Stimulated activated CD4-positive, alpha-beta T cell treated with anti-CD3 and anti-CD28 coated beads, Interleukin-1b, Interleukin-23, amount 100 ng/mL, for 4 hours (primary cell): ENCODE measurements at regions not wholly inside any gene's neighbourhood (a gene's known extent, or its start where the extent isn't known, plus 50 kb on each side); places are given as distances from the start of the nearest gene placed in this dataset.

Experiments used
- DNase-seq, 2 donors: peaks; one replicate each; pipeline ENCODE4 v3.0.0-alpha.2; 2020; ENCODE audit warnings: low read depth in 2 of 2

DNA sequence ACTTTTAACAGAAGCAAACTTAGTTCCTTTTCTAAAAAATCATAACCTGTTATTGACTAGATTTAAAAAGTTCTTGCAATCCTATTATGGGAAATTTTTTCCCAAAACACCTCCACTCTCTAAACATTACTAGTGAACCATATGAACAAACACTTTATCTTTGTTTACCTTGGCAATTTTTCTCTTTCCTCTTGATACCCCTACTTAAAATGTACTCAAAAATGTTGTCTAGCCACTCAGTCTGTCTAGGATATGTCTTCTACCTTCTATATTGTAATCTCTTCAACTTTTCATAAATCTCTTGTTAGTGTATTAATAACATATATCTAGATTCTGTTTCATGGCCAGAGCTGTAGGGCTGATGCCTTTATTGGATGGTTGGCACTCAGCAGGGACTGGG is 630.0 kb upstream of the GRM3 start:
- no peak for DNase-seq

DNA sequence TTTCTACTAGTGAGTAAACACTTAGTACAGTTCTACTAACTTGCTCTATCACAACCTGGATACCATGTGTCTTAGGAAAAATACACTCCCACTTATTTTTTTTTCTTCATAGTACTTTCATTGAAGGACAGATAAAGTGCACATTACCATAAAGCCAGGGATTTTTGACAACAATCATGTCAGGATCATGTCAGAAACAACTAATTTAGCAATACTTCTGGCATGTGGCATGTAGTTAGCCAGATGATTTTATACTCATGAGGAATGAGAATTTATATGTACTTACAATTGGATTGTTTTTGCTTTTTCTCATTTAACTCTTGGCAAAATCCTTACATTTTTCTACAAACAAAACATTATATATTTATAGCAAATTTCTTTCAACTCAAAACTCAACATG is 630.7 kb upstream of the GRM3 start:
- no peak for DNase-seq

DNA sequence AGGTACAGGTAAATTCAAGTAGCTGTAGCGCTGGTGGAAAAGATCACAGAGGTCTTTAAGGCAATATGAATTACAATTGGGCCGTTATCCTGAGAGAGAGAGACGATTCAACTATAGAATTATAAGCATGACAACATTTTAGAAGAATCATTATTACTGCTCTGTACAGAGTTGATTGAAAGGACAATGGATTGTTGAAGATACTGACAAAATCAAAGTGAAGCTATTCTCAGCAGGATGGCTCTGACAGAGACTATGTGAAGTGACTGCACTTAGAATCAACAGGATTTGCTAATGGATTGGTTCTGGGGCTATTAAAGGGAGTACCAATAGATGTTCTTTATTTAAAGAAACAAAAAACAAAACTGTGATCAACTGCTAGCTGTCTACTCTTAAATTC is 634.8 kb upstream of the GRM3 start:
- no peak for DNase-seq

DNA sequence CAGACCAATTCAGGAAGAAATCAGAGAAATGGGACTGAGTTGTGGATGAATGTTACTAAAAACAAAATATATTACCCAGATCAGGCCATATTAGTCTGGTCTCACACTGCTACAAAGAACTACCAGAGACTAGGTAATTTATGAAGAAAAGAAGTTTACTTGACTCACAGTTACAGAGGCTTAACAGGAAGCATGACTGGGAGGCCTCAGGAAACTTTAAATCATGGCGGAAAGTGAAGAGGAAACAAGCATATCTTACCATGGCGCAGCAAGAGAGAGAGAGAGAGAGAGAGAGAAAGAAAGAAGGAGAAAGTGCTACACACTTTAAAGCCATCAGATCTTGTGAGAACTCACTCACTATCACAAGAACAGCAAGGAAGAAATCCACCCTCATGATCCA is 636.8 kb upstream of the GRM3 start:
- DNase-seq, result no peak

DNA sequence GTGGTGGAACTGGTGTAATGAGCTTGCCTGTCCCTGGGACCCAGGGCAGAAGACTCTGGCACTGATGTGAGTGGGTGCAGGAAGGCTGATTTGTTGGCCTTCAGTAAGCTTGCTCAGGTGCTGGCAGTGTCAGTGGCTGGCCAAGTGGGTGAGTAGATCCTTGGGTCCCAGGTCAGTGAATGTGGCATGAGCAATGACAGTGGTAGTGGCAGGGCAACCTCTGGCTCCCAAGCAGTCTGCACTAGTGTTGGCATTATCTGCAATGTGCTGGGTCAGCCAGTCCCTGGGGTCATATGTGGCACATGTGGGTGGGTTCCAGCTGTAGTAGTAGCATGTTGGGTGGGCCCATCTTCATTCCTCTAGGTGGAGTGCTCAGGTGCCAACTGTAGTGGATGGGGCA is 640.9 kb upstream of the GRM3 start:
- DNase-seq, result no peak

DNA sequence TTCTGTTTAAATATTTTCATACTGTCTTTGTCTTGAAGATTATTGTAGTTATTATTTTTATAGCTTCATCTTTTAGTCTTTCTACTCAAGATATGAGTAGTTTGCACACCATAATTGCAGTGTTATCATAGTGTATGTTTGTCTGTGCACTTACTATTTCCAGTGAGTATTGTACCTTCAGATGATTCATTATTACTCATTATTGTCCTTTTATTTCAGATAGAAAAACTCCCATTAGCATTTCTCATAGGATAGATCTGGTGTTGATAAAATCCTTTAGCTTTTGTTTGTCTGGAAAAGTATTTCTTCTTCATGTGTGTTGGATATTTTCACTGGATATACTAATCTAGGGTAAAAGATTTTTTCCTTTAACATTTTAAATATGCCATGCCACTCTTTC is 646.2 kb upstream of the GRM3 start:
- DNase-seq, result no peak

DNA sequence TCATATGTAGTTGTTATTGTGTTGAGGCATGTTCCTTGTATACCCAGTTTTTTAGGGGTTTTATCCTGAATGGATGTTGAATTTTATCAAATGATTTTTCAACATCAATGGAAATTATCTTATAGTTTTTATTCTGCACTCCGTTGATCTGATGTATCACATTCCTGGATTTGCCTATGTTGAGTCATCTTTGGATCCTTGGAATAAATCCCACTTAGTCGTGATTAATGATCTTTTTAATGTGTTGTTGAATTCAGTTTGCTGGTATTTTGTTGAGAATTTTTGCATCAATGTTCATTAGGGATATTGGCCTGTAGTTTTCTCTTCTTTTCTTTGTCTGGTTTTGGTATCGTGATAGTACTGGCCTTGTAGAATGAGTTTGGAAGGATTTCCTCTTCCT is 648.6 kb upstream of the GRM3 start:
- no peak for DNase-seq

DNA sequence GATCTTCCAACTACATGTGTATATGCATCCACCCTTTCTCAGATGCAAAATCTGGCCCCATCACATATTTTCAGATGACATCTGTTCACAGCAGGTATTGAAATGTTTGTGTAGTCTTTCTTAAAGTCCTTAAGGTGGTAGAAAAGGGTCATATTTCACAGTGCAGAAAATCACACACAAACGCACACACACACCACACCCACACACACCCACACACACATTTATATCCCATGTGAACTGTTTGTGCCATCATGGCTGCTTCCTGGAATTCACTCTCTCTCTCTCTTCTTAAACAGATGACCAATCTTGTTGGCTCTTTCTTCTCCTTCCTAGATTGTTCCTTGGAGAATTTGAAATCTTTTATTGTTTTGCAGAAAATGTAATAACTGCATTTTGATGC is 663.0 kb upstream of the GRM3 start:
- DNase-seq, result no peak

DNA sequence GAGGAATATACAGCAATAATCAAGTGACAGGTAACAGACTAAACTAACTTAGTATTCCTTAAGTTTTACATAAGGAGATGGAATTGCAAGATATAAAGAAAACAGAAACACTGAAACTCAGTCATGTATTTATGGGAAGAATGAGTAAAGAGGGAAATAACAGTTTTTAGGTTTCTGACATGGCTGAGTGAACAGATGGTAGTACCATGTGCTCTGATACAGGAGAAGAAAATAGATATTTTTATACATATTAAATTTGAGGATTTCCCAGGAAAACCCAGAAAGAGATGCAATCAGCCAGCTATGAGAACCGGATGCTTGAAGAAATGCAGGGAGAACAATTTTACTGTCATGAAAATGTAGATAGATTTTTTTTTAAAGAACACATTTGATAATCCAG is 669.5 kb upstream of the GRM3 start:
- DNase-seq, result no peak

DNA sequence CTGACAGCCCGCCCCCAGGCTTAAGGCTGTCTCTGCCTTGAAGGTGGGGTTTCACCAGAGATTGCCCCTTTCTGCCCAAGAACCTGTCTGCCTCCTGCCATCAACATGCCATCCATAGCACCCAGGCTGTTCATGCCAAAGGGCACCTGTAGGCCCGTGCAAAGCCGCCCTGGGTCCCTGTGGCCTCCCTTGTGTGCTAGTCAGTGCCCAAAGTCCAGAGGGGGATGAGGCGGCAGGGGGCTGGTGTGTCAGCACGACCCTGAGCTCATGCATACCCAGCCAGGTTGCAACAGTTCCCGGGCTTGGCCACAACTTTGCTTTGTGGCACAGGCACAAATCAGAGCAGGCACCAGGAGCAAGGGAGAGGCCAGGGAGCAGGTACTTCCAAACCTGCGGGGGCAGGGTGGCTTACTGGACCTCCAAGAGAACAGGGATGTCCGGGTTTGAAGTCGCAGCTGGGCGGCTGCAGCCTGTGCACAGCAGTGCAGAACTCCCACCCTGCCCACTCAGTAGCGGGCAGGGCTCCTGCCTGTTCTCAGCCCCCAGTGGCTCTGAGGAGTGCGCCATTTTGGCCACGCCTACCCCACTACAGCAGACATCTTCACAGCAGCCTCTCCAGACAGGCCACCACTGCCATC is 671.1 kb upstream of the GRM3 start:
- DNase-seq, result no peak

DNA sequence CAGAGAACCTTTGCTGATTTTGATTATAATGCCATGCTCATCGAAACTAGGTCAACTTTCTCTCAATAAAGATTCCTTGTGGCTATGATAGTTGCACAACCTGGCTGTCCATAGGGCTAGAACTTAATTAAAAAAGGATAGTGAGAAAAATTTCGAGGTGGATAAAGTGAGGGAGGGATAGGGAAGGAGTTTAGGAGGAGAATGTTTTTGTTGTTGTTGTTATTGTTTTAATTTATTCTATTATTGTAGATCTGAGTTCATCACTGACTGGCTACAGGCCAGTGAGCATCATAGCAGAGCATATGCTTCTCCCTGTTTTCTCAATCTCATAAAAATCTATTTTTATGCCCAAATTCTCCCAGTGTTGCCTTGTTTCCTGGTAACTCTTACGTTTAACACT is 688.7 kb upstream of the GRM3 start:
- no peak for DNase-seq

DNA sequence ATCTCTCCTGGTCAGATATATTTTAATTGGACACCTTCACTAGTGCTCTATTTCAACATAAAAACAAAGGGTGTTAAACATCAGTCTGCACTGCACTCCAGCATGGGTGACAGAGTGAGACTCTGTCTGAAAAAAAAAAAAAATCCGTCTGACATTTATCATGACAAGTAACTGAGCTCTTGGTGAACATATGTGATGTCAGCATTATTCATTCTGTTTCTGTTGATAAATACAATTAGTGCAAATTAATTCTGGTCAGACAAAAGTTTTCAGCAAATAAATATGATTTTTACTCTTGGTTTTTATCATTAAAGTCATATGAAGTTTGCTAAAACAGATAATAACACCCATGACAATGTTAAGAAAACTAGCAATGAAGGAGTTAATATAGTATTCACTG is 692.8 kb upstream of the GRM3 start:
- DNase-seq, result no peak

DNA sequence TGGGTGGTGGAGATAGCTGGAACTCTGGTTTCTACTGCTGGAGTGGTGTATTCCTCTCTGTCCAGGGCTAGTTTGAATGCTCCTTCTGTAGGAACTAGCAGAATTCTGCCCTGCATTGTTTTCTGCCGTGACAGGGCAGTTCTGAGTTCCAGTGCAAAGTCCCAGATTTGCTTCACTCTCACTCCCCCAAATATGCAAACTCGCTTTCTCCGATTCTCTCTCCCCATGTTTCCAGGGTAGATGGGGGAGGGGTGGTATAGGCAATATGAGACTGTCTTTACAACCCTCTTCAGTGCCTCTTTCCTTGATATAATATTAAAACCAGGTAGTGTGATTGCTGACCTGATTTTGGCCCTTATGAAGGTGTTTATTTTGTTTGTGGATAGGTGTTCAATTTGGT is 693.3 kb upstream of the GRM3 start:
- no peak for DNase-seq

DNA sequence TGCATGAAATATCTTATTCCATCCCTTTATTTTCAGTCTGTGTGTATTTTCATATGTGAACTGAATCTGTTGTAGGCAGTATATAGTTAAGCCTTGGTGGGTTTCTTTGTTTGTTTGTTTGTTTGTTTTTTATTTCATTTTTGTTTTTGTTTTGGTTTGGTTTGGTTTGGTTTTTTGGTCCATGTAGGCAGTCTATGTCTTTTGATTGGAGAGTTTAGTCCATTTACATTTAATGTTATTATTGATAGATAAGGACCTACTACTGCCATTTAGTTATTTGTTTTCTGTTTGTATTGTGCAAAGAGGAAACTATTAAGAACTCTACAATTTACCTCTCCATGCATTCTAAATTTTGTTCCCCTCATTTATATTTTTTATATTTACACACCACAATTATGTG is 695.9 kb upstream of the GRM3 start:
- DNase-seq, result no peak

DNA sequence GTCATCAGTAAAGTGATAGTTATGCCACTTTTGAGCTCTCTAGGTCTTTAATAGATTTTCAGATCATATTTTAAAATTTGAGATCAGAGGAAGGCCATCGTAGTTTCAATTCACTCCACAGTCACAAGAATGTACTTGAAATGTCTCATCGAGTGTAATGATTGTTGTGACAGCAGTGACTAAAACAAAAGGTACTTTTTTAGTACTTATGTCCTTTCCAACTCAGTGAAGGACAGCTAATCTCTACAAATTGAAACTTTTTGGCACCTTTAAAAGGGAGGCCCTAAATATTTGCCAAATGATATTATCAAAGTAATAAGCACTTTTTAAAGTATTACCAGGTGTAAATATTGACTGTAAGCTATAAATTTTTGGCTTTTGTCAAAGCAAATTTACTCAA is 702.9 kb upstream of the GRM3 start:
- DNase-seq, result no peak

DNA sequence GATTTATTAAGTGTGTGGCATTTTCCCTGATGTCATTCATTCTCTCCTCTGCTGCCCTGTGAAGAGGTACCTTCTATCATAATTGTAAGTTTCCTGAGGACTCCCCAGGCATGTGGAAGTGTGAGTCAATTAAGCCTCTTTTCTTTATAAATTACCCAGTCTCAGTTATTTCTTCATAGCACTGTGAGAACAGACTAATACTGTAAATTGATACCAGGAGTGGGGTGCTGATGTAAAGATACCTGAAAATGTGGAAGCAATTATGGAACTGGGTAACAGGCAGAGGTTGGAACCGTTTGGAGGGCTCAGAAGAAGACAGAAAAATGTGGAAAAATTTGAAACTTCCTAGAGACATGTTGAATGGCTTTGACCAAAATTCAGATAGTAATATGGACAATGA is 711.8 kb upstream of the GRM3 start:
- no peak for DNase-seq

DNA sequence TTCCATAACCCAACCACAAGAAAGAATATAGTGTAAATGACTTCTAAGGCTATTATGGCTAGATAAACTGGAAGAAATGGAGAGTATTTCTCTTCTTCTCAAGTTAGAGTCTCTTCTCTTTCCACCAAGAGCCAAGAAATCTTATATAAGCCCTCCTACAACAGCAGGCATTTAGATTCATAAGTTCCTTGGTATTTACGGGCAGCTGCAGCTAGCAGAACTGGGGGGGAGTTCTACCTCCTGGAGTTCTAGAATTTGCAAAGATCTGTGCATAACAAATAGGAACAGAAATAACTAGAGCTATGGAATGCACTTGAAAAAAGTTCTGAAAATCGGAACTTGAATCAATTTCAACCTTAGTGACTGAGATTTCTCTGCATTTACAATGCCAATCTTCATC is 715.2 kb upstream of the GRM3 start:
- no peak for DNase-seq

DNA sequence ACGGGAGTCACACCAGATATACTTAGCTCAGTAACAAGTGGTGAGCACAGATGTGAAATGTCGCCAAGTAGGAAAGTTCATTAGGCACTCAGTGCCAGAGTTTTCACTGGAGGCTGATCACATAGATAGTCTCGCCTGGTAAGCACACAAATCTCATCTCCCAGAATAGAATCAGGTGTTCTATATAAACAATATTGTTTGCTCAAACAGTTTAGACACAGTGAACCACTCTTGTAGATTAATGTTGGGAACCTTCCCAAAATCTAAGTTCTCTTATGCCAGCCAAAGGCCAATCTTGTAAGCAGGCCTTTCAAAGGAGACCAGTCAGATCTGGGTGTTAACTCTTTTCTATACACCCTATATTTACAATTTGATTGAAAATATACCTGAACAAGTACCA is 716.5 kb upstream of the GRM3 start:
- no peak for DNase-seq

DNA sequence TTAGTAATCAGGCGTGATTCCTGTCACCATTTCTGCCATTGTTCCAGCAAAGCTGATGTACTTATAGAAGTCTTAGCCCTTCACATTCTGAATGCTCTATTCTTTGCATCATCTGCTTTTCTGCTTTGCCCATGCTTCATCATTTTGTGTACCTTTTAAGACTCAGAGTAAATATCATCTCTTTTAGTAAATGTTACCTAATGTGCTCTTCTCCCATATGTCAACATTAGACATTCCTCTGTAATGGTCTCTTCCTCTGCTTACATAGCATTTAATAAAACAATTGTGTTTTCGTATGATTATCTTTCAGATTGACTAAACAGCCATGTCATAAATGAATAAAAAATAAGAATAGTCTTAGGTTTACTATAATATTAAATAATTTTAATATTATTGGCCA is 719.6 kb upstream of the GRM3 start:
- no peak for DNase-seq

DNA sequence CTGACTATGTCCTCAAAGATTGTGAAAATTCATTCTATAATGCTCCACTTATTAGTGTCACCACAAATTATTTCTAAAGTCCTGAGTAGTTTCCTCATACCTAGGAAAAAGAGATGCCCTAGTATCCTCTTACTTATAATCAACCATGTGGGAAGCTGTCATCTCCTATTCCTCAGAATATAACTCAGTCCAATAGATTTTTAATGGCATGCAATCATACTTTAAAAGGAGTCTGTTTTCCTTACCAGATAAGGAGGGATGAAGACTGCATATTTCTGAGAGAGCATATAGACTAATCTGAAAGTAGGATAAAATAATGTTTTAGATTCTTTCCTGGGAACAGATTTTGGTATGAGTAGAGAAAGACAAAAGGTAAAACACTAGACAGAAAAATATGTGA is 727.7 kb upstream of the GRM3 start:
- DNase-seq, result no peak

DNA sequence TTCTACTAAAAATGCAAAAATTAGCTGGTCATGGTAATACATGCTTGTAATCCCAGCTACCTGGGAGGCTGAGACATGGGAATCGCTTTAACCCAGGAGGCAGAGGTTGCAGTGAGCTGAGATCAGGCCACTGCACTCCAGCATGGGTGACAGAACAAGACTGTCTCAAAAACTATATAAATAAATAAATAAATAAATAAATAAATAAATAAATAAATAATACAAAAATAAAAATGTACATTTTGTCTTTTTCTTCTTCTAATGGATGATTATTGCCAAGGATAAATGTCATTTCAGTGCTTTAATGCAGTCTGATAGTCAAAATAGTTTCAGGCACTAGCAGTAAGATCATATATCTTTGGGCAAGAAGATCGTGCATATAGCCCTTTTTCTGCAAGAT is 727.6 kb upstream of the SEMA3D start:
- no peak for DNase-seq

DNA sequence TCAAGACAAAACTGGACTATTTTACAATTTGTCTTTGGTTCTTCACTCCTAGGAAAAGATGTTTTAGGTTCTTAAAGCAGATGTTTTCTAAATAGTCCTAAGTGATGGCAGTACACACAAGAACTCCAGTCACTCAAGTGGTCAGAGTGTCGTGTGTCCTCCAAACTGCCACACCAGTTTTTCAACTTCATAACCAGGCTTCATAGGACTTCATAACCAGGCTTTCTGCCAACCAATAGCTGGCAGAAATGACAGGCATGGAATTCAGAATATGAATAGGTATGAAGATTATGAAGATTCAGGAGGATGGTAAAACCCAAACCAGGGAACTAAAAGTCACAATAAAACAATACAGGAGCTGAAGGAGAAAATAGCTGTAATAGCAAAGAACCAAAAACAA is 721.2 kb upstream of the SEMA3D start:
- no peak for DNase-seq

DNA sequence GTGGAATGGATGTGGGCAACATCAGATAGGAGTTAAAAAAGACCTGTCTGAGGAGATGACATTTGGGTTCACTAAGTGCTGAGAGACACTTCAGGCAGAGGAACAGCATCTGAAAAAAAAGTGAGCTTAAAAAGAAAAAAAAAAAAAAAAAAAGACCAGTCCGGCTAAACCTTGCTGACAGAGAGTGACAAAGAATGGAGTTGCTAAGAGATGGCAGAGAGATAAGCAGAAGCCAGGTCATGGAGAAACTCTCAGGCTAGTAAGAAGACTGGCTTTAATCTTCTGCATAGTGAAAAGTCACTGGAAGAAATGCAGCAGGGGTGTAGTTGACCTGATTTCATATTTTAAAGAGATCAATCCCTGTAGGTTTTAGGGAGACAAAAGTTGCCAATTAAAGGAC is 711.1 kb upstream of the SEMA3D start:
- no peak for DNase-seq

DNA sequence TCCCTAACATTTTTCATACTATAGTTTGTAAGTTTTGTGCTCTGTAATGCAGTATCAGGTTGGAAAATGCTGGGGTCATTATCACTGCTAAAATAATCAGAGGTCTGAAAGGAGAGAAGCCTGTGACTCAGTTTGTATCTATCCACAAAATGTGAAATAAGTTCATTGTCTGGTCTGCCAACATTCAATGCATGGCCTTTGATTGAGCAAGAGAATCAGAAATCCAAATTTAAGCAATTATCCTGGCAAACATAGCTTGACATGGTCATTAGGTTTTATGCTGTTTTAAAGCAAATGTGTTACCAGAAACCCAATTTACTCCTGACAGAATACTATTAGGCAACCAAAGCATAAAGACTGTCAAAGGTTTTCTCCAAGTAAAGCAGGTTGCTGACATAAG is 709.7 kb upstream of the SEMA3D start:
- no peak for DNase-seq

DNA sequence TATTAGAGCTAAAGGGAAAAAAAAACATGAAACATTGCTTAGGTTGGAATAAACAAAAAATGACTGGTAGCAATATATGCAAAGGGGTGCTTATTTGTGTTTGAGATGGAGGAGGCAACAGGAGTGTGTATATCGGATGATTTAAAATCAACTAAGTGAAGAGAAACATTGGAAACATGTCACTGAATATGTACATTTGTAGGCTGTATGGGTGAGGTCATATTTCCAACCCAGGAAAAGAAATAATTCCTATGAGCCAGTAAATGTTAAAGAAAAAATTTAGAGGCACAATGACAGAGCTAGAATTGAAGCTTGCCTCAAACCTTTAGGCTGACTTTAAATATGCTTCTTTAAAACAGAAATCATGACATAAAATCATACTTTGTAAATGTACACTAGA is 709.0 kb upstream of the SEMA3D start:
- no peak for DNase-seq
